Adrenal gland (tissue), 9 donors: ENCODE measurements at regions not wholly inside any gene's neighbourhood (a gene's known extent, or its start where the extent isn't known, plus 50 kb on each side); places are given as distances from the start of the nearest gene placed in this dataset.

Experiments used
- DNase-seq, 7 donors: peaks; one replicate each; pipeline ENCODE4 v3.0.0-alpha.2; 2019 to 2020
- H3K27ac ChIP-seq, 5 donors: fragments of 200-600 bp; sonication (generic) in 4 of 5; 1 replicate in 3 of 5; 2 replicates in 2 of 5; pipeline versions ENCODE4 v1.5.1 to v1.8.0; 2016 to 2020; ENCODE audit warnings: mild to moderate bottlenecking in 1 of 5
- H3K27me3 ChIP-seq: fragments of 200-600 bp; 2 replicates; pipeline ENCODE4 v1.8.0; 2021
- H3K36me3 ChIP-seq, 2 donors: fragments of 200-600 bp; replicated peaks in 1 of 2; 1 replicate in 1 of 2; 2 replicates in 1 of 2; pipeline versions ENCODE4 v1.5.1 to v1.8.0; 2018 to 2022
- H3K4me1 ChIP-seq, 2 donors: fragments of 200-600 bp; replicated peaks in 1 of 2; 1 replicate in 1 of 2; 2 replicates in 1 of 2; pipeline versions ENCODE4 v1.5.1 to v1.8.0; 2018 to 2021
- H3K4me3 ChIP-seq, 4 donors: fragments of 200-600 bp; sonication (generic) in 3 of 4; one replicate each; pipeline ENCODE4 v1.5.1; 2016 to 2018
- H3K9me3 ChIP-seq, 3 donors: fragments of 200-600 bp; sonication (generic) in 1 of 3; replicated peaks in 1 of 3; 1 replicate in 2 of 3; 2 replicates in 1 of 3; pipeline versions ENCODE4 v1.5.1 to v1.8.0; 2016 to 2021
- CTCF ChIP-seq, 6 experiments: fragments of 450-650 bp in 4 of 6; fragments of 200-600 bp in 2 of 6; sonication (generic) in 1 of 6; IDR thresholded peaks; 1 replicate in 5 of 6; 2 replicates in 1 of 6; pipeline versions ENCODE4 v1.5.1 to v1.8.0; 2016 to 2021; ENCODE audit warnings: antibody characterized with exemption in 6 of 6, mild to moderate bottlenecking in 2 of 6, moderate library complexity in 1 of 6
- POLR2A ChIP-seq, 2 donors: fragments of 450-650 bp; IDR thresholded peaks; one replicate each; pipeline ENCODE4 v1.6.1; 2017; ENCODE audit warnings: antibody characterized with exemption in 2 of 2, mild to moderate bottlenecking in 2 of 2, moderate library complexity in 1 of 2
- WGBS, 4 donors: extraction: QIAGEN DNeasy Blood & Tissue Kit in 2 of 4; methylation state at CpG; one replicate each; pipeline versions ENCODE4 v1.1.5 to v1.1.7; 2013 to 2017; 5-methylcytosine and 5-hydroxymethylcytosine counted together
- intact Hi-C, 2 donors: fragments of 100-400 bp; cut with DNase I; formaldehyde crosslinking; loops; one replicate each; pipeline versions ENCODE4 v1.14.1 to v1.15.0; 2022 to 2023
- donor health status: healthy with polysubstance abuse.
- donor health status: Bipolar disorder and iron deficiency.
- donor health status: DM: yes; HTN: yes; CAD: no.
- donor health status: DM: no; HTN: no; CAD: no.
- donor health status: DM: no; HTN: no; CAD: no.

- TF ChIP-seq POLR2A (IDR thresholded peaks at IDR 0.05), result no peak
- peak in 2 of 6 experiments; percentile 16 to 20 for TF ChIP-seq CTCF (IDR thresholded peaks at IDR 0.05)
- Histone ChIP-seq H3K9me3 (no peaks in the 10 kb centered on the region), H3K4me1 (no peaks in the 10 kb centered on the region), H3K27ac (no peak overlapping the region), H3K4me3 (no peak overlapping the region), H3K27me3 (no peaks in the 10 kb centered on the region), H3K36me3 (no peaks in the 10 kb centered on the region)
- intact Hi-C loops, result no loop called here
- WGBS, 4 donors, result 71 to 86% (median 75%) methylated on average over 2 of the region's 2 CpGs
- peak in 2 of 7 donors; percentile 3 to 14 for DNase-seq
Observed at GRCh38 chr5:13218518-13218917, 726.0 kb downstream of the DNAH5 start.

GRCh38 chr5:13217636-13218035 lies 726.9 kb downstream of the DNAH5 start:
- DNase-seq, result no peak
- H3K9me3 ChIP-seq, result no peaks in the 10 kb centered on the region
- H3K27me3 ChIP-seq, result no peaks in the 10 kb centered on the region
- intact Hi-C loops, result no loop called here
- H3K27ac ChIP-seq, result no peak overlapping the region
- no peak overlapping the region for H3K4me3 ChIP-seq
- H3K4me1 ChIP-seq, result no peaks in the 10 kb centered on the region
- 70 to 79% (median 76%) methylated on average over 2 of the region's 2 CpGs for WGBS, 4 donors
- no peak for TF ChIP-seq CTCF (IDR thresholded peaks at IDR 0.05)
- no peak for TF ChIP-seq POLR2A (IDR thresholded peaks at IDR 0.05)
- H3K36me3 ChIP-seq, result no peaks in the 10 kb centered on the region

- H3K4me1 ChIP-seq, result no peaks in the 10 kb centered on the region
- TF ChIP-seq POLR2A (IDR thresholded peaks at IDR 0.05) (no peak), CTCF (IDR thresholded peaks at IDR 0.05) (no peak)
- no peaks in the 10 kb centered on the region for H3K27me3 ChIP-seq
- H3K36me3 ChIP-seq, result no peaks in the 10 kb centered on the region
- intact Hi-C loops, result no loop called here
- no peak overlapping the region for H3K4me3 ChIP-seq
- H3K9me3 ChIP-seq, result no peaks in the 10 kb centered on the region
- H3K27ac ChIP-seq, result no peak overlapping the region
- no peak for DNase-seq
Observed at GRCh38 chr5:13215806-13216205, 728.7 kb downstream of the DNAH5 start.

DNA sequence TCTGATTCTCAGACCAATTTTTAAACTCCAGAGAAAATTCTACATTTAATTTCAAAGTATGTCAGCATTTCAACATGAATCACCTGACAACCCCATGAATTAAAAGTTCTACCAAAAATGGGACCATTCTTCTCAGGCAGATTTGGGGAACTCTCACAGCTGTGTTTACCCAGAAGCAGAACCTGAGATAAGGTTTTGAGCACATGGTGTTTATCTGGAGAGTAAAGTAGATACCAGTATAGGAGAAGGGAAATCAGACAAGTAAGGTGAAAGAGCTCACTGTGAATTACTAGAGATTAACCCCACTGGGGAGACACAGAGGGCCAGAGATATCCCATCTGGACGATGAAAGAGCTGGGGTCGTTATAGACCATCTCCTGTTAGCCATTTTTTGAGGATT lies 729.1 kb downstream of the DNAH5 start:
- Histone ChIP-seq H3K27ac (no peak overlapping the region), H3K36me3 (no peaks in the 10 kb centered on the region), H3K4me3 (no peak overlapping the region), H3K27me3 (no peaks in the 10 kb centered on the region), H3K4me1 (no peaks in the 10 kb centered on the region), H3K9me3 (no peaks in the 10 kb centered on the region)
- 54 to 62% (median 59%) methylated on average over 2 of the region's 2 CpGs for WGBS, 4 donors
- no peak for DNase-seq
- intact Hi-C loops, result no loop called here
- no peak for TF ChIP-seq CTCF (IDR thresholded peaks at IDR 0.05)
- no peak for TF ChIP-seq POLR2A (IDR thresholded peaks at IDR 0.05)
